LNCaP clone FGC (cell line): ENCODE measurements at regions not wholly inside any gene's neighbourhood (a gene's known extent, or its start where the extent isn't known, plus 50 kb on each side); places are given as distances from the start of the nearest gene placed in this dataset.
A peak's percentile ranks its signal among the peaks of the same experiment; 100 is the strongest.

Experiments
- DNase-seq: peaks from one replicate; pipeline ENCODE4 v3.0.0-alpha.2; 2011; ENCODE audit warnings: low read depth
- H3K4me3 ChIP-seq: 2 replicates; pipeline ENCODE4 v1.5.1; 2011; ENCODE audit warnings: mild to moderate bottlenecking, low read depth, low read length, control low read depth
- TF ChIP-seq, protein P1 (sequence below): IDR thresholded peaks from 2 replicates; pipeline ENCODE4 v1.5.1; 2012; ENCODE audit warnings: mild to moderate bottlenecking; ENCODE audit not compliant: control insufficient read depth, insufficient read depth; ENCODE audit errors: extremely low read depth

- no peak for DNase-seq
- H3K4me3 ChIP-seq = no peak overlapping the region
- TF ChIP-seq, protein P1, sequence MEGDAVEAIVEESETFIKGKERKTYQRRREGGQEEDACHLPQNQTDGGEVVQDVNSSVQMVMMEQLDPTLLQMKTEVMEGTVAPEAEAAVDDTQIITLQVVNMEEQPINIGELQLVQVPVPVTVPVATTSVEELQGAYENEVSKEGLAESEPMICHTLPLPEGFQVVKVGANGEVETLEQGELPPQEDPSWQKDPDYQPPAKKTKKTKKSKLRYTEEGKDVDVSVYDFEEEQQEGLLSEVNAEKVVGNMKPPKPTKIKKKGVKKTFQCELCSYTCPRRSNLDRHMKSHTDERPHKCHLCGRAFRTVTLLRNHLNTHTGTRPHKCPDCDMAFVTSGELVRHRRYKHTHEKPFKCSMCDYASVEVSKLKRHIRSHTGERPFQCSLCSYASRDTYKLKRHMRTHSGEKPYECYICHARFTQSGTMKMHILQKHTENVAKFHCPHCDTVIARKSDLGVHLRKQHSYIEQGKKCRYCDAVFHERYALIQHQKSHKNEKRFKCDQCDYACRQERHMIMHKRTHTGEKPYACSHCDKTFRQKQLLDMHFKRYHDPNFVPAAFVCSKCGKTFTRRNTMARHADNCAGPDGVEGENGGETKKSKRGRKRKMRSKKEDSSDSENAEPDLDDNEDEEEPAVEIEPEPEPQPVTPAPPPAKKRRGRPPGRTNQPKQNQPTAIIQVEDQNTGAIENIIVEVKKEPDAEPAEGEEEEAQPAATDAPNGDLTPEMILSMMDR = no peak
These were observed 83.2 kb upstream of the EYA2 start for GRCh38 chr20:46811224-46812084.

DNA sequence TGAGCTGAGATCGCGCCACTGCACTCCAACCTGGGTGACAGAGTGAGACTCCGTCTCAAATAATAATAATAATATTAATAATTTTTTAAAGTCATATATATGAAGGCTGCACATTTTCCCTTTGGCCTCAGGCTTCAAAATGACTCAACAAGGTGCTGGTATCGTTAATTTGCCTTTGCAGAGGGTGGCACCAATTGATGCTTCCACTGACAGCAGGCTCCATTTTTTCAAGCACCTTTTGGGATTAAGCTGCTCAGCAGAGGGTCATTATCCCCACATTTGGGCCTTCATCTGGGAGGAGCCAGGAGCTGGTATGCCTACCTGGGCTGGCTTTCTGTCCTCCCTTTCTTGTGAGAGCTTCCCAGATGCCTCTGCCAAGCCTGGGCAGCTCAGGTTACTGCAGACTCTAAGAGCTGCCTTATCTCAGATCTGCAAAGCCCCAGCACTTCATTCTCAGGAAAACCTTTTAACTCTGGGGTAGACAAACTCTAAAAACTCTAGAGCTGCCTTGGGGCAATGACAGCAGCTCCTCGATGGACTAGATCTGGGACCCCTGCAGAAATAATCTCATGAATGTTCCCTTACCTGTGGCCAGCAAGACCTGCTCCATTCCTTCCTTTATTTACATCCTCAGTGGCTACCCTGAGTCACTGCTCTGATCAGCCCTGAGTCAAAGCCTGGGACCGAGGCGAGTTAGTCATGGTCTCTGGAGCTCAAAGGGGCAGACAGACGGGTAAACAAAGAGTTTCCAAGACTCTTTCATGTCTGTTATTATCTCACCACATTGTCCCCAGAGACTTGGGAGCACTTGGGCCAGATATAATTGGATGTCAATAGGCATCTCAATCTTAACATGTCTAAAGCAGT lies 80.0 kb upstream of the EYA2 start:
- peak; percentile 18 for DNase-seq
- no peak overlapping the region for H3K4me3 ChIP-seq
- TF ChIP-seq, protein P1 = no peak

DNA sequence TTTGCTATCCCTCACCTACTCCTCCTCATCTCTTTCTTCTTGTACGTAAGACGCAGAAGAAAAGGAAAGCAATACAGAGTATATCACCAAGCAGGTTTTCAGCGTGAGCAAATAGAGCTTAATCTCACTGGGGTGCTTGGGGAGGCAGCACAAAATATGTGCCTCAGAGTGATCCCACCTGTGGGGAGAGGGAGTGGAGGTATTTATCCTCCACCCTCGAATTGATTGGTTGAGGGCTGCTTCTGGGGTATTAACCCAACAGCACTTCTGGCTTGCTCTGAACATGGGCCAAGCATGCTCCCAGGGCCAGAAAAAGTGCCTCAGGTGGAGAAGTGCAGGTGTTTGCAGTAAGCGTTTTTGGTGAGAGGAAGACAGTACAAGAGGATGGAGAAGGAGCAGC lies 78.5 kb upstream of the EYA2 start:
- no peak overlapping the region for H3K4me3 ChIP-seq
- TF ChIP-seq, protein P1 = no peak
- DNase-seq = no peak

- DNase-seq = no peak
- TF ChIP-seq, protein P1 = no peak
- H3K4me3 ChIP-seq = no peak overlapping the region
These were observed 77.6 kb upstream of the EYA2 start for GRCh38 chr20:46816886-46817638.

DNA sequence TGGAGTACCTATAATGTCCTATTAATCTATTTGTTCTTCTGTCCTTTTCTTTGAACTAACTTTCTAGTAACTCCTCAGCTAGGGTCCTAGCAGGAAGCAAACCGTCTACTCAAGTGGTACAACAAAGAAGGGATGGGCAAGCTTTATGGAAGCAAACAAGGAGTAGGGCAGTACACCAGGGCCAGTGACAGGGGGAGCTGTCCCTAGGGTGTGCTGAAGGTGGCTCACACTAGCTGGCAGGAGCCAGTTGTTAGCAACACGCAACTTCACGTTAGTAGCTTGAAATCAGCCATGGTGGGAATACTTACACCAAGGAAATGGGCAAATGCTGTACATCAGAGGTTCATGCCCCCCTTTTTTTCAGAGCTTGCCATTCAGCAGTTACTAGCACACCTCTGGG lies 74.0 kb upstream of the EYA2 start:
- TF ChIP-seq, protein P1 = no peak
- H3K4me3 ChIP-seq = no peak overlapping the region
- DNase-seq = no peak

DNA sequence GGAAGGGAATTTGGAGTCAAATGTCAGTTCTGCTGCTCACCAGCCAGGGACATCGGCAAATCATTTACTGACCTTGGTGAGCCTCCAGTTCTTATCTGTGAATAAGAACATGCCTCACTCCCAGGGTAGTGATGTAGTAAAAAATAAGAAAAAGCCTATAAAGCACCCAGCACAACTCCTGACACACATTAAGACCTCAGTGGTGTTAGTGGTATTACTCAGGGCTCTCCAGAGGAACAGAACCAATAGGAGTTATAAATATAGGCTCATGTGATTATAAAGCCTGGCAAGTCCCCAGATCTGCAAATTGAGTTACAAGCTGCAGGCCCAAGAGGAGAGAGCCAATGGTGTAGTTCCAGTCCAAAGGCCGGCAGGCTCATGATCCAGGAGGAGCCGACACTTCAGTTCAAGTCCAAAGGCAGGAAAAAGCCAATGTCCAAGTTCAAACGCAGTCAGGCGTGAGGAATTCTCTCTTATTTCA lies 71.3 kb upstream of the EYA2 start:
- TF ChIP-seq, protein P1 = no peak
- no peak overlapping the region for H3K4me3 ChIP-seq
- no peak for DNase-seq
